Esophagus squamous epithelium (tissue), 4 donors: ENCODE measurements at regions not wholly inside any gene's neighbourhood (a gene's known extent, or its start where the extent isn't known, plus 50 kb on each side); places are given as distances from the start of the nearest gene placed in this dataset.

Source experiments
- CTCF ChIP-seq, 6 experiments: fragments of 450-650 bp in 4 of 6; fragments of 200-600 bp in 2 of 6; sonication (generic) in 2 of 6; IDR thresholded peaks; one replicate each; pipeline ENCODE4 v1.5.1; 2016 to 2019; ENCODE audit warnings: antibody characterized with exemption in 6 of 6, mild to moderate bottlenecking in 4 of 6, moderate library complexity in 4 of 6
- POLR2A ChIP-seq, 4 donors: fragments of 450-650 bp; IDR thresholded peaks; one replicate each; pipeline ENCODE4 v1.6.1; 2017; ENCODE audit warnings: antibody characterized with exemption in 4 of 4, mild to moderate bottlenecking in 4 of 4, moderate library complexity in 3 of 4

GRCh38 chr16:72266836-72267235 is 94.9 kb upstream of the PMFBP1 start:
- TF ChIP-seq CTCF (IDR thresholded peaks at IDR 0.05) (no peak), POLR2A (IDR thresholded peaks at IDR 0.05) (no peak)
